Stomach (tissue), 8 donors: ENCODE measurements at regions not wholly inside any gene's neighbourhood (a gene's known extent, or its start where the extent isn't known, plus 50 kb on each side); places are given as distances from the start of the nearest gene placed in this dataset.

ENCODE experiments used
- DNase-seq, 2 donors: peaks; one replicate each; pipeline versions ENCODE4 v3.0.0 to v3.0.0-alpha.2; 2013 to 2019
- H3K27ac ChIP-seq, 5 donors: fragments of 200-600 bp in 4 of 5; sonication (generic) in 4 of 5; one replicate each; pipeline ENCODE4 v1.5.1; 2013 to 2019; ENCODE audit warnings: mild to moderate bottlenecking in 1 of 5, moderate library complexity in 1 of 5
- H3K27me3 ChIP-seq, 3 donors: fragments of 200-600 bp; sonication (generic); one replicate each; pipeline ENCODE4 v1.5.1; 2017 to 2019; ENCODE audit warnings: mixed run types in 1 of 3
- H3K36me3 ChIP-seq, 4 donors: fragments of 200-600 bp; sonication (generic); 1 replicate in 3 of 4; 2 replicates in 1 of 4; pipeline ENCODE4 v1.5.1; 2016 to 2019
- H3K4me1 ChIP-seq, 4 donors: fragments of 200-600 bp; sonication (generic); one replicate each; pipeline ENCODE4 v1.5.1; 2016 to 2019
- H3K4me3 ChIP-seq, 4 donors: fragments of 200-600 bp; sonication (generic) in 3 of 4; one replicate each; pipeline ENCODE4 v1.5.1; 2016 to 2019; ENCODE audit warnings: mild to moderate bottlenecking in 1 of 4
- H3K9me3 ChIP-seq, 4 donors: fragments of 200-600 bp; sonication (generic); one replicate each; pipeline ENCODE4 v1.5.1; 2016 to 2019
- EP300 ChIP-seq: sonication (generic); formaldehyde crosslinking; IDR thresholded peaks from one replicate; pipeline ENCODE4 v1.6.1; 2017; ENCODE audit warnings: antibody characterized with exemption
- POLR2A ChIP-seq, 4 donors: fragments of 450-650 bp; IDR thresholded peaks; one replicate each; pipeline ENCODE4 v1.6.1; 2016; ENCODE audit warnings: antibody characterized with exemption in 4 of 4, control low read depth in 2 of 4, mild to moderate bottlenecking in 1 of 4, moderate library complexity in 1 of 4
- POLR2AphosphoS5 ChIP-seq, 3 donors: sonication (generic); formaldehyde crosslinking; IDR thresholded peaks; one replicate each; pipeline ENCODE4 v1.6.1; 2016; ENCODE audit warnings: antibody characterized with exemption in 3 of 3
- WGBS, 5 donors: extraction: QIAGEN DNeasy Blood & Tissue Kit in 3 of 5; methylation state at CpG; one replicate each; pipeline versions ENCODE4 v1.1.5 to v1.1.7; 2013 to 2018; 5-methylcytosine and 5-hydroxymethylcytosine counted together
- intact Hi-C: fragments of 100-400 bp; cut with DNase I; formaldehyde crosslinking; loops from one replicate; pipeline ENCODE4 v1.15.1; 2023; ENCODE audit warnings: low total_unique reads
- TF ChIP-seq, protein P1 (sequence below), 7 experiments: fragments of 450-650 bp in 4 of 7; fragments of 200-600 bp in 3 of 7; sonication (generic) in 3 of 7; IDR thresholded peaks; one replicate each; pipeline ENCODE4 v1.5.1; 2016 to 2019; ENCODE audit warnings: antibody characterized with exemption in 7 of 7, control low read depth in 2 of 7, mild to moderate bottlenecking in 1 of 7
- donor health status: healthy with polysubstance abuse.
- donor health status: Bipolar disorder and iron deficiency.
- donor health status: healthy.

DNA sequence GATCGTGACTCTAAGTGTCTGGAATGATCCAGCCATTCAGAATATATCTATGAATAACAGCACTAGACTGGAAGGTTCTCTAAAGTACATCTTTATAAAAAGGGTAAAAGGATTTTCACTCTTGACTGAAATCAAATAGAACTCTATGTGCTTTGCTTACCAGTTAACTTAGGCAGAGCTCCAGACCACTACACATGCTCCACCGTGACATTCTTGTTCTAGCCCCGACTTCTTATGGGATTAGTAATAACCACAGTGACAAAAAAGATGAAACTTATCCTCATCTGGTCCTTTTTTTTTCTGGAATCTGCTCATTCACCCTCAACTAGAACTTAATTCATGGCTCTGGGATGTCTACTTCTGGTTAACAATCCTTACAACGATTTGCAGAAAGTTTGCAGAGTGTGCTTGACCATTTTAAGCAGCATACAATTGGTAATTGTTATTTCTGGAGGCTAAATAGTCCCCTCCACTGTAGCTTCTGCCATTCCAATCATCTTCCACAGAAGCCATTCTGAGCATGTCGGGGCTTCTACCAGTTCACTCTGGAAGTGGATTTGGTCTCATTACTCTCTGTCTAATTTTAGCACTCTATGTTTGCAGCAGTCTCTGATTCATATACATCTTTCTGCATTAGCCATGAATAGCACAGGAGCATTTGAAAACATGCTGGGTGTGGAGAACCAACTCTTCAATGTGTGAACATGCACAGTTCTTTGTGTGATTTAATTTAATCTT lies 163.7 kb upstream of the CDC14C start:
- Histone ChIP-seq H3K4me1 (no peaks in the 10 kb centered on the region), H3K27me3 (no peaks in the 10 kb centered on the region), H3K4me3 (no peak overlapping the region), H3K36me3 (no peaks in the 10 kb centered on the region), H3K27ac (no peak overlapping the region), H3K9me3 (peaks cover 0 to 6% (median 0%) of the 10 kb centered on the region in 4 donors)
- TF ChIP-seq EP300, result no peak
- TF ChIP-seq POLR2A (IDR thresholded peaks at IDR 0.05), result no peak
- TF ChIP-seq, protein P1, sequence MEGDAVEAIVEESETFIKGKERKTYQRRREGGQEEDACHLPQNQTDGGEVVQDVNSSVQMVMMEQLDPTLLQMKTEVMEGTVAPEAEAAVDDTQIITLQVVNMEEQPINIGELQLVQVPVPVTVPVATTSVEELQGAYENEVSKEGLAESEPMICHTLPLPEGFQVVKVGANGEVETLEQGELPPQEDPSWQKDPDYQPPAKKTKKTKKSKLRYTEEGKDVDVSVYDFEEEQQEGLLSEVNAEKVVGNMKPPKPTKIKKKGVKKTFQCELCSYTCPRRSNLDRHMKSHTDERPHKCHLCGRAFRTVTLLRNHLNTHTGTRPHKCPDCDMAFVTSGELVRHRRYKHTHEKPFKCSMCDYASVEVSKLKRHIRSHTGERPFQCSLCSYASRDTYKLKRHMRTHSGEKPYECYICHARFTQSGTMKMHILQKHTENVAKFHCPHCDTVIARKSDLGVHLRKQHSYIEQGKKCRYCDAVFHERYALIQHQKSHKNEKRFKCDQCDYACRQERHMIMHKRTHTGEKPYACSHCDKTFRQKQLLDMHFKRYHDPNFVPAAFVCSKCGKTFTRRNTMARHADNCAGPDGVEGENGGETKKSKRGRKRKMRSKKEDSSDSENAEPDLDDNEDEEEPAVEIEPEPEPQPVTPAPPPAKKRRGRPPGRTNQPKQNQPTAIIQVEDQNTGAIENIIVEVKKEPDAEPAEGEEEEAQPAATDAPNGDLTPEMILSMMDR (IDR thresholded peaks at IDR 0.05), result no peak
- TF ChIP-seq POLR2AphosphoS5 (IDR thresholded peaks at IDR 0.05), result no peak
- no peak for DNase-seq
- WGBS, 5 donors, result 53 to 75% (median 67%) methylated on average over 5 of the region's 5 CpGs
- intact Hi-C loops, result no loop called here

- intact Hi-C loops, result no loop called here
- WGBS, 5 donors, result 75 to 88% (median 80%) methylated on average over 1 of the region's 1 CpG
- TF ChIP-seq, protein P1 (IDR thresholded peaks at IDR 0.05), result no peak
- no peak for TF ChIP-seq POLR2AphosphoS5 (IDR thresholded peaks at IDR 0.05)
- TF ChIP-seq POLR2A (IDR thresholded peaks at IDR 0.05), result no peak
- no peak for TF ChIP-seq EP300
Observed at GRCh38 chr7:48780862-48781261, 143.5 kb upstream of the CDC14C start.

GRCh38 chr7:48781752-48782151 lies 142.6 kb upstream of the CDC14C start:
- no peak overlapping the region for H3K27ac ChIP-seq

More at GRCh38 chr7:48780862-48781261, 143.5 kb upstream of the CDC14C start:
- Histone ChIP-seq H3K9me3 (peaks cover 0 to 6% (median under 1%) of the 10 kb centered on the region in 4 donors), H3K4me1 (no peaks in the 10 kb centered on the region), H3K27me3 (no peaks in the 10 kb centered on the region), H3K27ac (no peak overlapping the region), H3K4me3 (no peak overlapping the region), H3K36me3 (no peaks in the 10 kb centered on the region)
- DNase-seq, result no peak

GRCh38 chr7:48782511-48782910 lies 141.8 kb upstream of the CDC14C start:
- H3K4me1 ChIP-seq, result no peaks in the 10 kb centered on the region
- H3K27me3 ChIP-seq, result no peaks in the 10 kb centered on the region
- peak in 1 of 2 donors; percentile 3 for DNase-seq
- no peak overlapping the region for H3K4me3 ChIP-seq
- no peak overlapping the region for H3K27ac ChIP-seq
- peaks cover 0 to 14% (median 3%) of the 10 kb centered on the region in 4 donors for H3K9me3 ChIP-seq
- intact Hi-C loops, result no loop called here
- no peak for TF ChIP-seq EP300
- TF ChIP-seq POLR2A (IDR thresholded peaks at IDR 0.05), result no peak
- TF ChIP-seq, protein P1 (IDR thresholded peaks at IDR 0.05), result no peak
- TF ChIP-seq POLR2AphosphoS5 (IDR thresholded peaks at IDR 0.05), result no peak
- no peaks in the 10 kb centered on the region for H3K36me3 ChIP-seq
- WGBS, 5 donors, result 49 to 72% (median 66%) methylated on average over 5 of the region's 5 CpGs

More at GRCh38 chr7:48781752-48782151, 142.6 kb upstream of the CDC14C start:
- TF ChIP-seq POLR2AphosphoS5 (IDR thresholded peaks at IDR 0.05) (no peak), POLR2A (IDR thresholded peaks at IDR 0.05) (no peak), EP300 (no peak)
- TF ChIP-seq, protein P1 (IDR thresholded peaks at IDR 0.05), result no peak
- Histone ChIP-seq H3K36me3 (no peaks in the 10 kb centered on the region), H3K9me3 (peaks cover 0 to 10% (median 3%) of the 10 kb centered on the region in 4 donors), H3K27me3 (no peaks in the 10 kb centered on the region), H3K4me1 (no peaks in the 10 kb centered on the region), H3K4me3 (no peak overlapping the region)
- intact Hi-C loops, result no loop called here
- WGBS, 5 donors, result 58 to 81% (median 66%) methylated on average over 3 of the region's 3 CpGs
- no peak for DNase-seq
